GM18505 (cell line): ENCODE measurements at regions not wholly inside any gene's neighbourhood (a gene's known extent, or its start where the extent isn't known, plus 50 kb on each side); places are given as distances from the start of the nearest gene placed in this dataset.
A peak's percentile ranks its signal among the peaks of the same experiment; 100 is the strongest.
"Not testable (repeated sequence)": the region's sequence is repeated elsewhere in the genome, so short reads cannot be mapped to it uniquely, and the experiment has no call there.

Experiments
- ATAC-seq: cut with Tn5 transposase; IDR thresholded peaks from one replicate; pipeline ENCODE4 v1.9.1; 2021; ENCODE audit not compliant: unreplicated experiment
- POLR2A ChIP-seq: IDR thresholded peaks from 4 replicates; pipeline ENCODE4 v1.6.1; 2011; ENCODE audit warnings: borderline replicate concordance; ENCODE audit not compliant: insufficient read depth, insufficient read length; ENCODE audit errors: extremely low read depth

DNA sequence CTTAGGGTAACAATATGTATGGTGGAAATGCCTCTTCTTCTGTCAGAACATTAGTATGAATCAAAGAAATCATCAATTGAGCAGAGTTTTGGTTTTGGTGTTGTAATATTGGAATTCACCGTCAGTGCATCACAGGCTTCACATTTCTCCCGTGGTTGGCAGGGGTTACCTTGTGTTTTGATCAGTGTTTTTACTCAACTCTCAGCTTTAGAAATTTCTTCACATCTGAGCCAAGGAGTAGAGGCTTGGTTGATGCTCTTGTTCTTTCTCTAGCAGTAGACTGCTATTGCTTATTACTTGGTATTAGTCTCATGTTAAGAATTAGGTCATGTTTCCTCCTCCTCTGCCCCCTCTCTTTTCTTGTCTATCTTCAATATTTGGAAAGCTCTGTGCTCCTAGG, 188.8 kb upstream of the SMIM30 start:
- ATAC-seq = no peak
- no peak for TF ChIP-seq POLR2A

GRCh38 chr7:113306302-113306701, 187.9 kb upstream of the SMIM30 start:
- ATAC-seq = no peak

GRCh38 chr7:113304104-113304503, 185.8 kb upstream of the SMIM30 start:
- TF ChIP-seq POLR2A = no peak
- ATAC-seq = no peak

More at GRCh38 chr7:113306302-113306701, 187.9 kb upstream of the SMIM30 start:
- no peak for TF ChIP-seq POLR2A

DNA sequence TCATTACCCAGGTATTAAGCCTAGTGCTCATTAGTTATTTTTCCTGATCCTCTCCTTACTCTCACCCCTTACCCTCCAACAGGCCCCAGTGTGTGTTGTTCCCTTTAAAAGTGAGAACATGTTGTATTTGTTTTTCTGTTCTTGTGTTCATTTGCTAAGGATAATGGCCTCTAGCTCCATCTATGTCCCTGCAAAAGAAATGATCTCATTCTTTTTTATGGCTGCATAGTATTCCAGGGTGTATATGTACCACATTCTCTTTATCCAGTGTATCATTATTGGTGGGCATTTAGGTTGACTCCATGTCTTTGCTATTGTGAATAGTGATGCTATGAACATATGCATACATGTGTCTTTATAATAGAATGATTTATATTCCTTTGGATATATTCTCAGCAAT, 185.0 kb upstream of the SMIM30 start:
- not testable (repeated sequence) for ATAC-seq

DNA sequence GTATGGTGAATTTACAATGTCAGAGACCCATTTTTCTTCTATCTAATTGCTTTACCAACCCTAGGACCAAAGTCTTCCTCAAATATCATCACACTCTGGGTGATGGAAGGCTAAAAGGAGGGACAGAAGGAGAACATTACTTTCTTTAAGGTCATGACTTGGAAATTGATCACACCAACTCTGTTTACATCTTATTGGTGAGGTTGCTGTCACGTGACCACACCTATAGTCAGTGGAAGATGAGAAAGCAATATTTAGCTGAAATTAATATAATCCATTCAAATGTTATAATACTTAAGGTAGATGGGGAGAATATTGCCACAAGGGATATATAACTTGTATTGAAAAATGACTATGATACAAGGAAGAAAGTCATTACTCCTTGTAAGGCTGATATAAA, 183.6 kb upstream of the SMIM30 start:
- no peak for ATAC-seq
- no peak for TF ChIP-seq POLR2A

- no peak for ATAC-seq
- TF ChIP-seq POLR2A = no peak
These were observed 182.8 kb upstream of the SMIM30 start for GRCh38 chr7:113301141-113301540.

DNA sequence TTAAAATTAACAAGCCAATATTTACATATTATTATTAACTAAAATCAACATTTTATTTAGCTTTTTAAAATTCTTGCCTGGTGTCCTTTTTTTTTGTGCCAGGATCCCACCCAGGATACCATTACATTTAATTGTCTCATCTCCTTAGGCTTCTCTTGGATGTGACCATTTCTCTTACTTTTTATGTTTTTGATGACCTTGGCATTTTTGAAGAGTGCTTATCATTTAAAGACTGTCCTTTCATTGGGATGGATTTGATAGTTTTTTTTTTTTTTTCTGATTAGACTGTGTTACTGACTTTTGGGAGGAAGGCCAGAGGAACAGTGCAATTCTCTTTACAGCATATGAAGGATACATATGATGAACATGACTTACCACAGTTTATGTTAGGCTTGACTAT, 181.4 kb upstream of the SMIM30 start:
- ATAC-seq = no peak
- TF ChIP-seq POLR2A = no peak

- no peak for TF ChIP-seq POLR2A
- no peak for ATAC-seq
These were observed 180.1 kb upstream of the SMIM30 start for GRCh38 chr7:113298501-113298900.

- TF ChIP-seq POLR2A = no peak
- no peak for ATAC-seq
These were observed 176.4 kb upstream of the SMIM30 start for GRCh38 chr7:113294750-113295149.

DNA sequence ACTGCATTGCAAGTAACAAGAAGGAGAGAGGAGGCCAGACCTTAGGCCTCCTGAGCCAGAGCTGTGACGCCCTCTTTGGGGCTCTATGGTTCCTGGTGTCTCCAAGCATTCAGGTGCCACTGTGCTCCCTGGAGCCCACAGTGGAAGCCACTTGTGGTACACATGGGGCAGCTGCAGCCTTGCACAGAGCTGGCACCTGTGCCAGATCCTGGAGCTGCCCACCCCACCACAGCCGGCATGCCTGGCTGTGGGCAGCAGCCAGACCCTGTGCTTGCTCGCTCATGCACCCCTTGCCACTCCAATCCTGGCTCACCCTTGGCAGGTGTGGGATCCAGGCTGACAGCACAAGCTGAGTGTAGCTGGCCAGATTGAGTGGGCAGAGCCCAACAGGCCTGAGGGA, 173.8 kb upstream of the SMIM30 start:
- TF ChIP-seq POLR2A = no peak
- ATAC-seq = no peak

DNA sequence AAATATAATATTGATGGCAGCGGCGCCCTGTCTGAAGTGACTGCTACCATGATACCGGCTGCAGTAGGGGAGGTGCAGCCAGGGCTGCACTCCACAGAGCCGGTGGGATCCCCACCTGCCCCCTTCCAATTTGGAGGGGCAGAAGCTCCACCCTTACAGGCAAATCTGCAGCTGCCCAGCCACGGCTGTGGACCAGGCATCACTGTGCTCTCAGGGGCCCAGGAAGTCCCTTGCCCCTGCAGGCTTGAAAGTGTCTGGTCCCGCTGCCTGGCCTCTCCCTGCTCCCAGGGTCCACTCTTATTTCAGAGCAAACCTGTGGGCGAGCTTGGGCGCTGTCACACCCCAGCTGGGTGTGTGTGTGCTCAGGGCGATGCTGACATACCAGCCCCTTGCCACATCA, 172.7 kb upstream of the SMIM30 start:
- ATAC-seq = no peak
- TF ChIP-seq POLR2A = no peak

GRCh38 chr7:113289140-113289740, 170.9 kb upstream of the SMIM30 start:
- TF ChIP-seq POLR2A = no peak
- peak; percentile 68 for ATAC-seq

GRCh38 chr7:113285411-113285810, 167.1 kb upstream of the SMIM30 start:
- no peak for TF ChIP-seq POLR2A
- no peak for ATAC-seq

GRCh38 chr7:113283861-113284260, 165.5 kb upstream of the SMIM30 start:
- no peak for TF ChIP-seq POLR2A
- ATAC-seq = no peak

- no peak for ATAC-seq
- TF ChIP-seq POLR2A = no peak
These were observed 164.5 kb upstream of the SMIM30 start for GRCh38 chr7:113282875-113283274.
